EL (cell line): ENCODE measurements at regions not wholly inside any gene's neighbourhood (a gene's known extent, or its start where the extent isn't known, plus 50 kb on each side); places are given as distances from the start of the nearest gene placed in this dataset.
"Not testable (repeated sequence)": the region's sequence is repeated elsewhere in the genome, so short reads cannot be mapped to it uniquely, and the experiment has no call there.

Source experiments
- DNase-seq: peaks from one replicate; pipeline ENCODE4 v3.0.0-alpha.2; 2016

DNA sequence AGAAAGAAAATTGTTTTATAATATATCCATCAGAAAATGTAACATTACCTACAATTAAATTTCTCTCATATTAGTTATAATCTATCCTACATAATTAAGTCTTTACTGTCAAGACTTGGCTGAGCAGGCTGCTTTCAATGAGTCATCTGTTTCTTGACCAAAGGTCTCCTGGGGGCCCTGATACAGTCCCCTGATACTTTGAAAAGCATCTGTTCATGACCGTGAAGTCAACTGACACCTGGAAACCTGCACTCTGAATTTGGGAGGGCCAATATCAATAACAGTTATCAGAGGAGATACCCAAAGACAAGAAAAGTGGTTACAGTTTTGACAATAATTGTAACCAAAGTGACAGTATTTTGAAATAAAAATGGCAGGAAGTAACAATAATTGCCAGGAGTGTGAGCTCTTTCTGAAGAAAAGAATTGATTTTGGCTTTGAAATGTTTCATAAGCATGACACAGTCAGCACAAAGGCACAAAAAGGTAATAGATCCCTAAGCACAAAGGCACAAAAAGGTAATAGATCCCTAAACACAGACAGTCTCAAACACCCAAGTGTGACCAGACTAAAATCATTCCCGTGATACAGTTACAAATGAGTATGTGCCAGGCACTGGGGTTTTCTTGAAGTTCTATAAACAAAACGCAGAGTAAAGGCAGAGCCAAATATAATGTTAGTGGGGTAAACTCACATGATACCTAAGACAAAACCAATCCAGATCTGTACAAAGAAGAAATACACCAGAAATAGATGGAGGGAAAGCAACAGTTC is 260.7 kb downstream of the PLOD2 start:
- no peak for DNase-seq

DNA sequence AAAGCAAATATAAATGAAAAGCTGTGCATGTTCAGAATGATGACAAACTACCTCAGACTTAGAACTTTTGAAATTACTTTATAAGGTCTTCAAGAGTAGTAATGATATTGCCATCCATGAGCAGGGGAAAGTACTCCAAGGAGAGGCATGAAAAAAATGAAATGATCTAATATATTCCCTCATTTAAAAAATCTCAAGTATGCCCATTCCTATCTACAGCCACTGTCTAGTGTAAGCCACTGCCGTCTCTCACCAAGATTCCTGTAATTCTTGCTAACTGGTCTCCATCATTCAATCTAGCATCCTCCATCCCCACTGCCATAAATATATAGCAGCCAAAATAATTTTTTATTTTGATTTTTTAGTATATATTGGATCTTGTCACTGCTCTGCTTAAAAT is 258.8 kb downstream of the PLOD2 start:
- DNase-seq = peak; percentile 41

DNA sequence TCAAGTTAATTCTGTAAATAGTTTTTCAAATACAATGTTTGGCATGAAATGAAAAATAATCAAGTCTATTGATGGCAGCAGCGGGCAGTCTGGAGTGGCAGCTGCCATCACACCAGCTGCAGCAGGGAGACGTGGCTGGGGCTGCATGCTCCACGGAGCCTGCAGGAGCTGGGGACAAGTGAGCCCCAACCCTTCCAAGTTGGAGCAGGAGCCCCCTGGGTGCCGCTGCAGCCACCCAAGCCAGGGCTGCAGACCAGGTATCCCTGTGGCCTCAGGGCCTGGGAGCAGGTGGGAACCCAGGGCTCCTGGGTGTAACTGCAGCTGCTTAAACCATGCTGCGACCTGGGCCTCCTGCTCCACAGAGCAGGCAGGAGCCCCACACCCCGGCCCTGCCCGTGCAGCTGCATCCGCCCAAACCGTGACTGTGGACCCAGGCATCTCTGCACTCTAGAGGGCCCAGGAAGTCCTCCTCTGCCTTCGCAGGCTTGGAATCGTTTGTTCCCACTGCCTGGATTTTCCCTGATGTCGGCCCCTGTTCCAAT is 257.4 kb downstream of the PLOD2 start:
- DNase-seq = no peak

DNA sequence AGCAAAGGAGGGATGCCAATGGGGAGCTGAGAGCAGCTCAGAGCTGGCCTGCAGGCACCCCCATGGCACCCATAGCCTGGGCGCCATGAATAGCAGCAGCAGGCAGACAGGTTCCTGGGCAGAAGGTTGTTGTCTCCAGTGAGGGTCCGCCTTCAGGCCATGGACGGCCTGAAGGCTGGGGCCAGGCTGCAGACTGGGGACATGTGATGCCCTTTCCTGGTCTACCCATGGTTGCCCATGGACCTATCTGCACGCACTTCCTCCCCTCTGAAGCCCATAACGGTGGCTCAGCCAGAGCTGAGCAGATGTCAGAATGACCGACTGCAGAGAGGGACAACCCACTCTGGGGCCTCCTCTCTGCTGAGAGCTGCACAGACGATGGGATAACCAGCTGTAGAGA is 256.8 kb downstream of the PLOD2 start:
- no peak for DNase-seq

DNA sequence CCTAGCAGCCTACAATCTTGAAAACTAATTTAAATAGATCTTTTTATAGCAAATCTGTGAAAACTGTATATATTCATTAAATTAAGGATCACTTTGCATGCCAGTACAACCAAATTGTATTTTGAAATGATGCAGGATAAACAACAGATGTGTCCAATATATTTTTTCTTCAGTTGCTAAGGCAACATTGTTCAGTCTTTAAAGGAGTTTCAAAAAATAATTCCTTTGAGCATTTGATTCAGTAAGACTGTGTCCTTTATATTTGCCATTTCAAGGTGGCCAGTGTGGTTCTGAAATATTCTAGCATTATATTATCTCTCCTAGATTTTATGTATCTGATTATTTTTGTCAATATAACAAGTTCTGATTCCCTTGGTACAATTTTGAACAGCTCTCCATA is 254.7 kb downstream of the PLOD2 start:
- no peak for DNase-seq

DNA sequence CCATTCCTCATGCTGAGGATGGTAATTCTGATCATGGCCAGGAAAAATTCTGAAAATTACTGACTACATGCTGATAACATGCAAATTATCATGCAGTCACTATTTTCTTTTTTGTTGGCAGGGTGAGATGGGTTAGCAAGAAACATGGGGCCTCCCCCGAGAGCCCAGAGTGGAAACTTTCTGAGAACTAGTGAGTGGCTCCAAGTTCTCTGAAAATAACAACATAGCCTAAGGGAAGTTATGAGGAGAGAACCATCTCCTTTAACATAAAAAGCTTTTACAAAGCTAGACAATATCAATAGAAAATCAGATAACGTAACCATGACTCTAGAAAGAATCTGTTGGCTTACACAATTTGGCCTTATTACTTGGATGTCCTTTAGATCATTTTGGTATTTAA is 254.2 kb downstream of the PLOD2 start:
- DNase-seq = no peak

DNA sequence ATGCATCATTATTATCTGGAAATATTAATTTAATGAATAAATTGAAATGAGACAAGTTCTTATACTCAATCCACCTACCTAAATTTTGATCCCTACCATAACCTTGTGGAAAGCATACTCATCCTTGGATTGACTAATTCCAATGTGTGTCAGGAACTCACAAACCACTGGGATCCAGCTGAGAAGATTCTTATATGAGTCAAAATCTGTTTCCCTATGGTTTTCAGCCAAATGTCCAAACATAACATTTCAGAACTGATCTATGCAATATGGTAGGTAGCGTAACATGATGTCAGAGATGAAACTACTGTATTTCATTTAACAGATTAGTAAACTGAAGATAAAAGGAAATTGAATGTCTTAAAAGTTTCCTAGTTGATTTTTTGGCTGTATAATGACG is 250.0 kb downstream of the PLOD2 start:
- no peak for DNase-seq

DNA sequence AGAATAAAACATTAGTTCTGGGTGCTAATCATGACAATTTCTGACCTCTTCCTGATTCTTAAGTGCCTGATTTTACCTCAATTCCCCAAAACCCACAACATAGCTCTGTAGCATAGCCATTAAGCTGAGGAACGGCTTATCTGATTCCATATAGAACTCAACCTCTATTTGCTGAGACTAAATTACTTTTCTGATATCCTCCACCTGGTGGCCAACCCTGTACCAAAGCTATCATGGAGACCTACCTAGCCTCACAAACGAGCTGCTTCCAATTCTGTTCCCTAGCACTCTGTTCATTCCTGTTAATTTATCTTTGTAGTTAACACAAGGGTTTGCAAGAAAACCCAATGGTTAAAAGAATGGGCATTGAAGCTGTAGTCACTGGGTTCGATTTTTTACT is 245.2 kb downstream of the PLOD2 start:
- DNase-seq = no peak

DNA sequence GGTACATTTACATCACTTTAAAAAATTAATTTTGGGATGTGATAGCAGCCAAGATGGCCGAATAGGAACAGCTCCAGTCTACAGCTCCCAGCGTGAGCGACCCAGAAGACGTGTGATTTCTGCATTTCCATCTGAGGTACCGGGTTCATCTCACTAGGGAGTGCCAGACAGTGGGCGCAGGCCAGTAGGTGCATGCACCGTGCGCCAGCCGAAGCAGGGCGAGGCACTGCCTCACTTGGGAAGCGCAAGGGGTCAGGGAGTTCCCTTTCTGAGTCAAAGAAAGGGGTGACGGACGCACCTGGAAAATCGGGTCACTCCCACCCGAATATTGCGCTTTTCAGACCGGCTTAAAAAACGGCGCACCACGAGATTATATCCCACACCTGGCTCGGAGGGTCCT is 233.2 kb downstream of the PLOD2 start:
- DNase-seq = not testable (repeated sequence)

DNA sequence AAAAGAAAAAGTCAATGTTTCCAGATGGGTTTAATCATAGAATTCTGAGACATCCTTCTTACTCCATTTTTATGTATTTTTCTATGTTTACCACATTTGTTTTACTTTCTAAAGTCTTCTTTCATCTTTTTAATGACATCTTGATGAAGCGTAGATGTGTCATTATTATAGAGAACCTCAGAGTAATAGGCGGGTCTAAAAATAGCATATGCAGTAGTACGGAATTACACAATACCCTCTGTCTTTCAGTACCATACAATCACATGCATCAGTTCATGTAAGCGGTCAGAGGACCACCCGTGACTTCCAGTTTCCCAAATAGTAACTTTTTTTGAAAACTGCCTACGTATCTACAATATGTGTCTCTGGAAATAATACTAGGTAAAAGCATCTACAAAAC is 224.0 kb downstream of the PLOD2 start:
- peak; percentile 32 for DNase-seq

DNA sequence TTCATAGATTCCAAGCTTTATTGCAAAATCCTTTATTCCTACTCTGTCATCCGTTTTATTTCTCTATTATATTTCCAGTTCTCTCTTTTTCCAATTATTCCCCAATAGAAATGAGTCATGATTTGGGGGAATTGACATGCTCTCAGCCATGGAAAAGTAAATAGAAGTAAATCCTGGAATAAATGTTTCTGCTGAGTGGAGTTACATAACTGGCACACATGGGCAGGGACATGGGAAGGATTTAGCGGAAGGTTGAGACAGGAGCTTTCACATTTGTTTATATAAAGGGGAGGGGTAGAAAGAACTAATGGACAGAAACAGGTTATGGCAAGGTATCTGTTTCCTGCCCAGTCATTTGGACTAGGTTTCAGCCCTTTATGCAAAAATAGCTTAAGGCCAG is 221.6 kb downstream of the PLOD2 start:
- DNase-seq = no peak

DNA sequence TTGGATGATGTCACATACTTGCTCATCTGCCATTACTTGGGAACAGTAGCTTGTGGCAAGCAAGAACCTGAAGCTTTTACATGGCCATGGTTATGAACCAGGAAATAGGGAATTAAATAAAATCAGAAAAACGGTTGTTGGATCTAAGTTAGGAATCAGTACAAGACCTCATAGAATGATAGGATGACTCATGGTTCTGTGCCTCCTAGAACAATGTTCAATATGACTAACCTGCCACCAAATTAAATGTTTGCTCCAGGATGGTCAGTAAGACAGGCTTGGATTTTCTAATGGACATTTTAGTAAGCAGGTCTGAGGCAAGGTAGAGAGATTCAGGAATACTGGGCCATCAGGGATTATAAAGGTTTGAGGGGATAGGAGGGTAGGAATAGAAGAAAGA is 218.9 kb downstream of the PLOD2 start:
- peak; percentile 28 for DNase-seq

DNA sequence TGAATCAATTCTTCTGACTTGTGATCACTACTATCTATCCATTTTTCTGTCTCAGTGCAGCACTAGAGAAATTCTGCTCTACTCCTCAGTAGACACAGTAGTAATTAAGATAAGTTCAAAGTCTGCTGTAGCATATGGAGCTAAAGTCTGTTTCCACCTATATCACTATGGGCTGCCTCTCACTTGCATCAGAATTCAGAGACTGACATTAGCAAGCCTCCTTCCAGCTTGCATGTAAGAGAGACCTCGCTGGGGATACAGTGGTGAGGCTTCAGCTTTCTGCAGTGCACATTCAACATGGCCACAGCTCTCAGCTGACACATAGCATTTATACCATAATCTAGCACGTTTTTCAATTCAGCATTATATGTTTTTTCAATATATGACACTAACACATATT is 217.0 kb downstream of the PLOD2 start:
- DNase-seq = no peak

DNA sequence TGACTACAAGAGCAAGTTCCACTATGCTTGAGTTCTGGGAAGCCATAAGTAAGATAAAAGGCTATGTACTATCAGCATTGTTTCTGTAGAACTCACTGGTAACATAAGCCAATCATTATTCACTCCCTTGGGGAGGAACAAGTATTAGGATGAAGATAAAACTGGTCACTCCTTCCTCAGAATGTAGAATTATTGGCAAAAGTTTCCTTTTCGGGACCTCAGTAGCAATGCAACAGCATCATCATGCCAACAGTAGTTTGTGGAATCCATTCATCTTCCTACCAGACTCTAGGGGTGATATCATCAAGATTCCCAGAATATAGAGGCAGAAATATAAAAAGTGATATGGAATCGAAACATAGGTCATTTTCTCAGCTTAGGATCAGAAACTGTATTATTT is 209.5 kb downstream of the PLOD2 start:
- no peak for DNase-seq

DNA sequence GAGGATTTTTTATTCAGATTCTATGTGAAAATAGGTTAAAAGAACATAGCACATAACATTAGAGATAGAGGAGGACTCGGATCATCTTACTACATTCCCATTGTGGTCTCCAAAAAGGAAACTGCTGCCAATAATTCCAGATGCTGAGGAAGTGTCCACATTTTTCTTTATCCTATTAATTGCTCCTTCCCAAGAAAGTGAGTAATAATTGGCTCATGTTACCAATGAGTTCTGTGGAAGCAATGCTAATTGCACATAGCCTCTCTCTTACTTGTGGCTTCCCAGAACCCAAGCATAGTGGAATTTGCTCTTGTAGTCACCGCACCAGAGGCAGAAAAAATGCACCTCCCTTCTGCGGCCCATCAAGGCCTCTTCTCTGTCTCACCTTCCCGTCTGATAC is 208.4 kb downstream of the PLOD2 start:
- peak; percentile 87 for DNase-seq

DNA sequence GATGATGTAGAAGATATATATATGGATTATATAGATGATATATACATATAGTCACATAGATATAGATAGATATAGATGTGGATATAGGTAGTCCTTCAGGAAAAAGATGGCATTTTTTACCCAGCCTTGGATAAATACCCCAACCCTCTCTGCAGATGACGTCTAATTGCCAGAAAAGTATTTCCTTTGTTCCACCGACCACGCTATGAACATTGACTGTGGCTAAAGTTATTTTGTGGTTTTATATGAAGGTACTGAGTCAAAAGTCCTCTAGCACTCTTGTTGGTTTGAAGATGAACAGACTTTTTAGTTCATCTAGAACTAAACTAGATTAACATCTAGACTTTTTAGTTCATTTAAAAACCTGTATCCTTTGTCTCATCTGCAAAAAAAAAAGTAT is 207.7 kb downstream of the PLOD2 start:
- DNase-seq = peak; percentile 51

DNA sequence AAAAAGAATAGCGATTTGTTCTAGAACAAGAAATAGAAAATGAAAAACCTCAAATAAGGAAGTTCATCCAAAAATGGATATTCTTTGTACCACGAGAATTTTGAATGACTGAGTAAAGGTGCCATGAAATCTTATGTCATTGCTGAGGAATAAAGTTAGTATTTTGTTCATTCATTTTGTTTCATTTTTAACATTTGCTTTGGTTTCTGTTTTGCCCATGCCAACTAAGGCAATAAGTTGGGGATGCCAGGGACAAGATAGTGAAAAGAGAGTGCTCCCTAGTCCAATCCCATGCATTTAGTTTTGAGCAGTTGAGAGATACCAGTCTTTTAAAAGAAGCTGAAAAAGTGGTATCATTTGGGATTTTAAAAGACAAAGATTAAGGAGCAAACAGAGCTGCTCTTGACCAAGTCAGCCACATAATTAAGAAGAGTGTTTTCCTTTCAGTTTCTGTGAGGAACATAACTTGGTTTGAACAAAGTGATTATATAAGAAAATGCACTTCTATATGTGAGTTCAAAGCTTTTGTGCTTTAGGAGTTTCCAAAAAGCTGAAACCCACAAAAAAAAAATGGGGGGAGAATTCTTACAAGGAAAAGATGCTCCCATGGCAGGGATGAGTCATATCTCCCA is 201.4 kb downstream of the PLOD2 start:
- no peak for DNase-seq

DNA sequence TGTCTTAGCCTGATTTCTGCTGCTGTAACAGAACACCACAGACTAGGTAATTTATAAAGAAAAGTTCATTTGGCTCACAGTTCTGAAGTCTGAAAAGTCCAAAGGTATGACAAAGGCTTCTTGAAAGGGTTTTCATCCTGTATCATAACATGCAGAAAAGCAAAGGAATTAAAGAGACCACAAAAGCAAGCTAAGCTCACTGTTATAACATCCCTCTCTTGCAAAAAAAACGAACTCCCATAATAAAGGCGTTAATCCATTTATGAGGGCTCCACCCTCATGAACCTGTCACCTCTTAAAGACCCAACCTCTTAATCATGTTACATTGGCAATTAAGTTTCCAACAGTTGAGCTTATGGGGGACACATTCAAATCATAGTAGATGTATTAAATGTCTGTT is 197.9 kb downstream of the PLOD2 start:
- DNase-seq = no peak

DNA sequence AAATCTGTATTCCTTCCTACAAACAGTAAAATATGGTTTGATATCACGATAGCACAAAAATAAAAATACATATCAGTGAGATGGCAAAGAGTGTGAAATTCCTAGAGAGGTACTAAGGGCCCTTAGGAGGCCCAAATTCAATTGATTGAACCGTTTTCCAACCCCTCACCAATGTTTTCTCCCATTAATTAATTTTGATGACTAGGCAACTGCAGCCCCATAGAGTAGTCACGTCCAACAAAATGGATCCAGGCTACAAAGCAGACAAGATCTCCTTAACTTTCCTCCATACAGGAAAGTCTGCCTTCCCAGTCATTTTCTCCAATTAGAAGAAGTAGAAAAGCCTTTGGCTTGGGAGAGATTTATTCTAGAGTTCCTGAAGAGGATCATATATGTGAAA is 193.9 kb downstream of the PLOD2 start:
- no peak for DNase-seq

DNA sequence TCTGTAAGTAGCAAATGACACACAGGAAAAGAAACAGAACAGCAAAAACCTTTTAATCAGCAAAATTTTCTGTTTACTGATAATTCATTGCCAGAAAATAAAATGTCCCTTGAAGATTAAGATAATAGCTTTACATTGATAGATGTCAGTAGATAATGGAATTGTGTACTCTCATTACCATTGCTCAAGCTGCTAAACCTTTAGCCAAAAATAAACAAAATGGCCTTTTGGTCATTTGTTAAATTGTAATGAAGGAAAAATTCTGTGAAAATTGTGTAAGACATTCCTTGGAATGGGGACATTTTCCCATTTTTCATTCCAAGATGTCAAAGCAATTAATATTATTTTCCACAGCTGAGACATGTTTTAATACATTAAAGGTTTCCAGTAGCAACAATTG is 189.8 kb downstream of the PLOD2 start:
- no peak for DNase-seq

DNA sequence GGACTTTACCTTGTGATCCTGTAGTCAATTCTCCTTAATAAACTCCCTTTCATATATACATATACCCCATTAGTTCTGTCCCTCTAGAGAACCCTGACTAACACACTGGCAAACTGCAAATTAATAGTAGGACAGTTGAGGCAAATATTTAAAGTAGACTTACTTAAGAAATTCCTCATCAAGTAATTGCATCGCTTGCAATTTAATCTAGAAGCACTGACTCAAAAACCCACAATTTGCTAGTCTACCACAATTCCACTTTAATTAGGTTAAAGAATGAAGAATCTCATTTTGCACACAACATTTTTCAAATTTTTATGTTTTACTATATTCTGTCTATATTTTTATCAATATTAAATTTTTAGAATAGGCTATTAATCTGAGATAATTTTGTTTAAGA is 188.1 kb downstream of the PLOD2 start:
- no peak for DNase-seq

DNA sequence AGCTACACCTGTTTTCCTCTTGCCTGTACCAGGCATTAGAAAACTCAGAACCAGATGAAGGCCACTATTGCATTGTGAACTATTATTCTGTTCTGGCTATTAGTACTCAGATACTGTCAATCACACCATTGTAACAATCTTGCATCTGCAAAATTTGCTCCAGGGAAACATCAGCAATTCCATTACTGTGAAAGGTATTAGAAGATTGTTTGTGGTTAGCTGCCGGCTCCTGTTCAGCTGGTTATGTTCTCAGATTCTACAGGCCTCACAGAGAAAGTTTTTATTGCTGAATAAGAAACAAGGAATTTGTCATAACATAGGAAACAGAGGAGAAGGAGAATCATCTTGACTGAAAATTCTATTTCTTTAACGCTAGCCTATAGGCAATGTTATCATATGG is 179.9 kb downstream of the PLOD2 start:
- peak; percentile 2 for DNase-seq

DNA sequence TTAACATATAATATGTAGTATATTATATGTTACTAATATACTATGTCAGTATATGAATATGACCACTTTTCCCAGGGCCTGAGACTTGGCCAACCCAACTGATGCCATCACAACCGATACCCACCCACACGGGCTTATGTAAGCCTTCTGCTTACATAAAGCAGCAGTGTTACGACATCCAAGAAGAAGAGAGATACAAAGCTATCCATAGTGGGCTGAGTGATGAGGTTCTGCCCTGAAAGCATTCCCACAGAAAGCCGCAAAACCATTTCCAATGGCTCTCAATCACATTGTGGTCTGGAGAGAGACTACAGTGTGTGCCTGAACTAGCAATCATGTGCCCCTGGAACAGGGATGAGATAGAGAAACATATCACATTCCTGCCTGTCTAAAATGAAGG is 177.9 kb downstream of the PLOD2 start:
- no peak for DNase-seq
